Upper lobe of left lung (tissue), 6 donors: ENCODE measurements at regions not wholly inside any gene's neighbourhood (a gene's known extent, or its start where the extent isn't known, plus 50 kb on each side); places are given as distances from the start of the nearest gene placed in this dataset.
"Not testable (repeated sequence)": the region's sequence is repeated elsewhere in the genome, so short reads cannot be mapped to it uniquely, and the experiment has no call there.

Source experiments
- ATAC-seq, 2 donors: fragments of 200-7000 bp; cut with Tn5 transposase; one replicate each; pipeline ENCODE4 v1.9.1; 2022; ENCODE audit warnings: mild to moderate bottlenecking in 2 of 2, moderate library complexity in 2 of 2; ENCODE audit not compliant: low FRiP score in 2 of 2
- DNase-seq, 2 donors: peaks; one replicate each; pipeline ENCODE4 v3.0.0-alpha.2; 2019 to 2020
- H3K27ac ChIP-seq, 4 donors: fragments of 200-600 bp; sonication (generic); one replicate each; pipeline ENCODE4 v1.5.1; 2016 to 2019
- H3K27me3 ChIP-seq, 4 donors: fragments of 200-600 bp; sonication (generic); one replicate each; pipeline ENCODE4 v1.5.1; 2017 to 2019
- H3K36me3 ChIP-seq, 4 donors: fragments of 200-600 bp; sonication (generic); one replicate each; pipeline ENCODE4 v1.5.1; 2016 to 2019
- H3K4me1 ChIP-seq, 4 donors: fragments of 200-600 bp; sonication (generic); one replicate each; pipeline ENCODE4 v1.5.1; 2018 to 2019
- H3K4me3 ChIP-seq, 4 donors: fragments of 200-600 bp; sonication (generic); one replicate each; pipeline ENCODE4 v1.5.1; 2017 to 2019; ENCODE audit warnings: mild to moderate bottlenecking in 2 of 4, moderate library complexity in 1 of 4
- H3K9me3 ChIP-seq, 4 donors: fragments of 200-600 bp; sonication (generic); one replicate each; pipeline ENCODE4 v1.5.1; 2018 to 2019
- CTCF ChIP-seq, 6 experiments: fragments of 450-650 bp in 4 of 6; fragments of 200-600 bp in 2 of 6; sonication (generic) in 2 of 6; IDR thresholded peaks; one replicate each; pipeline ENCODE4 v1.5.1; 2016 to 2019; ENCODE audit warnings: antibody characterized with exemption in 6 of 6
- EP300 ChIP-seq, 4 donors: sonication (generic); formaldehyde crosslinking; IDR thresholded peaks; one replicate each; pipeline ENCODE4 v1.5.1; 2017; ENCODE audit warnings: antibody characterized with exemption in 4 of 4, control low read depth in 2 of 4
- POLR2A ChIP-seq, 4 donors: fragments of 450-650 bp; IDR thresholded peaks; one replicate each; pipeline ENCODE4 v1.5.1; 2016 to 2017; ENCODE audit warnings: antibody characterized with exemption in 4 of 4, mild to moderate bottlenecking in 2 of 4
- POLR2AphosphoS5 ChIP-seq, 2 donors: sonication (generic); formaldehyde crosslinking; IDR thresholded peaks; one replicate each; pipeline ENCODE4 v1.5.1; 2017; ENCODE audit warnings: antibody characterized with exemption in 2 of 2
- WGBS, 2 donors: methylation state at CpG; one replicate each; pipeline ENCODE4 v1.1.5; 2017 to 2018; 5-methylcytosine and 5-hydroxymethylcytosine counted together
- donor health status: DM: no; HTN: no; CAD: no; lungs with moderate emphysema.
- donor health status: DM: no; HTN: yes; CAD: no; lungs with severe emphysema.

- no peaks in the 10 kb centered on the region for H3K27me3 ChIP-seq
- no peak overlapping the region for H3K27ac ChIP-seq
- DNase-seq (no peak), ATAC-seq (no peak)
- no peaks in the 10 kb centered on the region for H3K4me1 ChIP-seq
- no peaks in the 10 kb centered on the region for H3K9me3 ChIP-seq
- H3K36me3 ChIP-seq = no peaks in the 10 kb centered on the region
- no peak overlapping the region for H3K4me3 ChIP-seq
- TF ChIP-seq POLR2AphosphoS5 (IDR thresholded peaks at IDR 0.05) (no peak), EP300 (IDR thresholded peaks at IDR 0.05) (no peak), CTCF (IDR thresholded peaks at IDR 0.05) (no peak), POLR2A (IDR thresholded peaks at IDR 0.05) (no peak)
Measured at GRCh38 chr5:87132696-87133095, 135.0 kb upstream of the RASA1 start.

- H3K9me3 ChIP-seq, ATAC-seq, H3K4me3 ChIP-seq, DNase-seq, H3K27ac ChIP-seq, H3K4me1 ChIP-seq, H3K36me3 ChIP-seq, H3K27me3 ChIP-seq: not testable (repeated sequence)
Measured at GRCh38 chr5:87134513-87134912, 133.2 kb upstream of the RASA1 start.

GRCh38 chr5:87136096-87136495, 131.6 kb upstream of the RASA1 start:
- H3K4me3 ChIP-seq = no peak overlapping the region
- H3K36me3 ChIP-seq = no peaks in the 10 kb centered on the region
- H3K9me3 ChIP-seq = no peaks in the 10 kb centered on the region
- no peak for DNase-seq
- peak in 1 of 2 donors; percentile 72 for ATAC-seq
- WGBS, 2 donors = 24 to 32% methylated on average over 1 of the region's 1 CpG
- peak overlapping the region in 1 of 4 donors; percentile 14 for H3K27ac ChIP-seq
- TF ChIP-seq POLR2AphosphoS5 (IDR thresholded peaks at IDR 0.05) (no peak), EP300 (IDR thresholded peaks at IDR 0.05) (no peak), CTCF (IDR thresholded peaks at IDR 0.05) (no peak), POLR2A (IDR thresholded peaks at IDR 0.05) (no peak)
- H3K4me1 ChIP-seq = no peaks in the 10 kb centered on the region
- H3K27me3 ChIP-seq = no peaks in the 10 kb centered on the region

GRCh38 chr5:87136733-87137132, 130.9 kb upstream of the RASA1 start:
- Histone ChIP-seq H3K4me1 (no peaks in the 10 kb centered on the region), H3K27me3 (no peaks in the 10 kb centered on the region), H3K36me3 (no peaks in the 10 kb centered on the region), H3K9me3 (no peaks in the 10 kb centered on the region), H3K27ac (no peak overlapping the region), H3K4me3 (no peak overlapping the region)
- WGBS, 2 donors = 100% methylated on average over 1 of the region's 1 CpG
- no peak for DNase-seq
- ATAC-seq = no peak
- TF ChIP-seq POLR2A (IDR thresholded peaks at IDR 0.05) = no peak

DNA sequence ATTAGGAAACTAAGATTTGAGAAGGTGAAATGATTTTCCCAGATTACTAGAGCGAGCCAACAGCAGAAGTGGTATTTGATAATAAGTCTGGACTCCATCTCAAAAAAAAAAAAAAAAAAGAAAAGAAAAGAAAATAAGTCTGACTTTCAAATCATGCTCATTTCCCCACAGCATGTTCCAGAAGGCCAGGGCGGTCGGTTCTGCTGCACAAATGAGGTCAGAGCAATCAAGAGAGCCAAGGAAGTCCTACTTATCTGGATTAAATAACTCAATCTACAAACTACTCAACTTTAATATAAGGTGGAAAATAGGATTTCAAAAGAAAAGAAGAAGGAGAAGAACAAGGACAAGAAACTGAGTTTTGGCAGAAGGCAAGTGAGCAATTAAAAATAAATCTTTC, 130.4 kb upstream of the RASA1 start:
- WGBS, 2 donors = 72 to 78% methylated on average over 3 of the region's 3 CpGs
- Histone ChIP-seq H3K27me3 (no peaks in the 10 kb centered on the region), H3K9me3 (no peaks in the 10 kb centered on the region), H3K27ac (no peak overlapping the region), H3K4me3 (no peak overlapping the region), H3K4me1 (no peaks in the 10 kb centered on the region), H3K36me3 (no peaks in the 10 kb centered on the region)
- TF ChIP-seq CTCF (IDR thresholded peaks at IDR 0.05) = no peak
- TF ChIP-seq POLR2A (IDR thresholded peaks at IDR 0.05) = no peak
- no peak for TF ChIP-seq EP300 (IDR thresholded peaks at IDR 0.05)
- TF ChIP-seq POLR2AphosphoS5 (IDR thresholded peaks at IDR 0.05) = no peak
- DNase-seq (no peak), ATAC-seq (peak in 1 of 2 donors; percentile 86)

GRCh38 chr5:87138091-87138805, 129.4 kb upstream of the RASA1 start:
- DNase-seq (no peak), ATAC-seq (peak in 1 of 2 donors; percentile 57)
- 40 to 55% methylated on average over 2 of the region's 2 CpGs for WGBS, 2 donors
- H3K27ac ChIP-seq = no peak overlapping the region
- H3K9me3 ChIP-seq = no peaks in the 10 kb centered on the region
- H3K4me1 ChIP-seq = no peaks in the 10 kb centered on the region
- H3K27me3 ChIP-seq = no peaks in the 10 kb centered on the region
- no peak overlapping the region for H3K4me3 ChIP-seq
- no peak for TF ChIP-seq POLR2A (IDR thresholded peaks at IDR 0.05)
- H3K36me3 ChIP-seq = no peaks in the 10 kb centered on the region
